H9 (cell line): ENCODE measurements at regions not wholly inside any gene's neighbourhood (a gene's known extent, or its start where the extent isn't known, plus 50 kb on each side); places are given as distances from the start of the nearest gene placed in this dataset.

Experiments
- DNase-seq: peaks from one replicate; pipeline ENCODE4 v3.0.0-alpha.2; 2017
- H2AFZ ChIP-seq: one replicate; pipeline ENCODE4 v1.6.1; 2013; ENCODE audit warnings: mild to moderate bottlenecking, low read length, control low read depth, moderate library complexity
- H2AK5ac ChIP-seq: 2 replicates; pipeline ENCODE4 v1.6.1; 2013; ENCODE audit warnings: low read length, control low read depth, mixed read lengths; ENCODE audit not compliant: insufficient read length
- H2BK120ac ChIP-seq: one replicate; pipeline ENCODE4 v1.6.1; 2013; ENCODE audit warnings: low read depth, mild to moderate bottlenecking, low read length, control low read depth, inconsistent platforms; ENCODE audit not compliant: poor library complexity, severe bottlenecking
- H2BK12ac ChIP-seq: 2 replicates; pipeline ENCODE4 v1.6.1; 2013; ENCODE audit warnings: low read length, control low read depth, mixed read lengths, low read depth; ENCODE audit not compliant: insufficient read length
- H2BK15ac ChIP-seq: 2 replicates; pipeline ENCODE4 v1.6.1; 2013; ENCODE audit warnings: low read depth, low read length, control low read depth
- H2BK20ac ChIP-seq: one replicate; pipeline ENCODE4 v1.6.1; 2013; ENCODE audit warnings: low read depth, mild to moderate bottlenecking, low read length, control low read depth, inconsistent platforms; ENCODE audit not compliant: poor library complexity, severe bottlenecking
- H2BK5ac ChIP-seq: 2 replicates; pipeline ENCODE4 v1.6.1; 2013; ENCODE audit warnings: low read length, control low read depth, mixed read lengths; ENCODE audit not compliant: insufficient read length
- H3K14ac ChIP-seq: 2 replicates; pipeline ENCODE4 v1.6.1; 2013; ENCODE audit warnings: low read length, control low read depth; ENCODE audit not compliant: insufficient read depth
- H3K18ac ChIP-seq: 2 replicates; pipeline ENCODE4 v1.6.1; 2013; ENCODE audit warnings: low read depth, mild to moderate bottlenecking, mixed read lengths, low read length, control low read depth; ENCODE audit not compliant: insufficient read length
- H3K23ac ChIP-seq: 2 replicates; pipeline ENCODE4 v1.6.1; 2013; ENCODE audit warnings: low read length, control low read depth, mixed read lengths, low read depth; ENCODE audit not compliant: insufficient read length
- H3K23me2 ChIP-seq: 2 replicates; pipeline ENCODE4 v1.6.1; 2013; ENCODE audit warnings: low read depth, mild to moderate bottlenecking, mixed read lengths, low read length, control low read depth; ENCODE audit not compliant: insufficient read length, poor library complexity, severe bottlenecking
- H3K27ac ChIP-seq: 2 replicates; pipeline ENCODE4 v1.5.1; 2013; ENCODE audit warnings: low read length, control low read depth, mixed read lengths, low read depth; ENCODE audit not compliant: insufficient read length
- H3K27me3 ChIP-seq: 2 replicates; pipeline ENCODE4 v1.6.1; 2013; ENCODE audit warnings: low read length, control low read depth, inconsistent platforms; ENCODE audit not compliant: insufficient read depth
- H3K4ac ChIP-seq: 2 replicates; pipeline ENCODE4 v1.6.1; 2013; ENCODE audit warnings: low read depth, mild to moderate bottlenecking, control low read depth, inconsistent platforms, low read length, moderate library complexity
- H3K4me1 ChIP-seq: 2 replicates; pipeline ENCODE4 v1.6.1; 2013; ENCODE audit warnings: low read length, control low read depth, inconsistent platforms; ENCODE audit not compliant: insufficient read depth
- H3K4me2 ChIP-seq: 2 replicates; pipeline ENCODE4 v1.6.1; 2013; ENCODE audit warnings: low read length, control low read depth, mixed read lengths; ENCODE audit not compliant: insufficient read length, insufficient read depth
- H3K56ac ChIP-seq: 2 replicates; pipeline ENCODE4 v1.6.1; 2013; ENCODE audit warnings: low read depth, mild to moderate bottlenecking, mixed read lengths, low read length, control low read depth; ENCODE audit not compliant: insufficient read length
- H3K79me1 ChIP-seq: 2 replicates; pipeline ENCODE4 v1.6.1; 2013; ENCODE audit warnings: low read depth, mild to moderate bottlenecking, moderate library complexity, low read length, control low read depth, inconsistent platforms; ENCODE audit not compliant: insufficient read depth, poor library complexity, severe bottlenecking
- H3K79me2 ChIP-seq: 2 replicates; pipeline ENCODE4 v1.6.1; 2013; ENCODE audit warnings: low read length, control low read depth, inconsistent platforms; ENCODE audit not compliant: insufficient read depth
- H3K9ac ChIP-seq: 2 replicates; pipeline ENCODE4 v1.6.1; 2013; ENCODE audit warnings: low read length, control low read depth, mixed read lengths; ENCODE audit not compliant: insufficient read length; ENCODE audit errors: extremely low read depth
- H3K9me3 ChIP-seq: one replicate; pipeline ENCODE4 v1.6.1; 2013; ENCODE audit warnings: low read depth, low read length, inconsistent platforms; ENCODE audit not compliant: control insufficient read depth
- H3T11ph ChIP-seq: one replicate; pipeline ENCODE4 v1.6.1; 2013; ENCODE audit warnings: mild to moderate bottlenecking, low read length, control low read depth, inconsistent platforms
- H4K20me1 ChIP-seq: one replicate; pipeline ENCODE4 v1.6.1; 2013; ENCODE audit not compliant: control insufficient read depth, insufficient read length, insufficient read depth
- H4K5ac ChIP-seq: 2 replicates; pipeline ENCODE4 v1.6.1; 2013; ENCODE audit warnings: low read depth, mild to moderate bottlenecking, mixed read lengths, low read length, control low read depth; ENCODE audit not compliant: insufficient read length
- H4K8ac ChIP-seq: replicated peaks from 2 replicates; pipeline ENCODE4 v1.6.1; 2013; ENCODE audit warnings: low read length, control low read depth, mixed read lengths, low read depth; ENCODE audit not compliant: insufficient read length
- H4K91ac ChIP-seq: 2 replicates; pipeline ENCODE4 v1.6.1; 2013; ENCODE audit warnings: low read depth, mild to moderate bottlenecking, moderate library complexity, mixed read lengths, low read length, control low read depth; ENCODE audit not compliant: insufficient read length
- H3K27ac Mint-ChIP-seq, 3 experiments: 2 replicates in 2 of 3; 3 replicates in 1 of 3; pipeline ENCODE4 v1.8.0; 2020 to 2021; ENCODE audit warnings: mixed read lengths in 3 of 3, mild to moderate bottlenecking in 1 of 3, moderate library complexity in 1 of 3
- H3K27me3 Mint-ChIP-seq: 2 replicates; pipeline ENCODE4 v1.8.0; 2021; ENCODE audit warnings: low read depth, mild to moderate bottlenecking, moderate library complexity, mixed read lengths
- H3K36me3 Mint-ChIP-seq, 3 experiments: 2 replicates in 2 of 3; 3 replicates in 1 of 3; pipeline ENCODE4 v1.8.0; 2020 to 2021; ENCODE audit warnings: low read depth in 3 of 3, mixed read lengths in 3 of 3; ENCODE audit not compliant: insufficient read depth in 1 of 3
- H3K4me1 Mint-ChIP-seq, 2 experiments: 2 replicates each; pipeline ENCODE4 v1.8.0; 2020; ENCODE audit warnings: mixed read lengths in 2 of 2
- H3K4me3 Mint-ChIP-seq, 2 experiments: 2 replicates in 1 of 2; 3 replicates in 1 of 2; pipeline ENCODE4 v1.8.0; 2020 to 2021; ENCODE audit warnings: mild to moderate bottlenecking in 2 of 2, mixed read lengths in 2 of 2, moderate library complexity in 1 of 2
- H3K9me3 Mint-ChIP-seq, 2 experiments: 2 replicates in 1 of 2; 3 replicates in 1 of 2; pipeline ENCODE4 v1.8.0; 2020; ENCODE audit warnings: mild to moderate bottlenecking in 2 of 2, mixed read lengths in 2 of 2, moderate library complexity in 1 of 2
- CTCF ChIP-seq: fragments of 200-600 bp; sonication (generic); conservative IDR thresholded peaks from 3 replicates; pipeline ENCODE4 v1.8.0; 2021; ENCODE audit warnings: antibody characterized with exemption, mild to moderate bottlenecking
- WGBS: extraction: QIAGEN DNeasy Blood & Tissue Kit; methylation state at CpG from one replicate; pipeline ENCODE4 v1.1.7; 2013; ENCODE audit warnings: missing lambda C conversion rate, low lambda C conversion rate, mixed read lengths; ENCODE audit not compliant: insufficient read length; ENCODE audit errors: extremely low coverage; 5-methylcytosine and 5-hydroxymethylcytosine counted together

- Histone ChIP-seq H2BK15ac (no peak overlapping the region), H3K9ac (no peak overlapping the region), H3T11ph (no peak overlapping the region), H3K18ac (no peak overlapping the region), H3K23ac (no peak overlapping the region), H3K4me2 (no peak overlapping the region), H3K27me3 (no peaks in the 10 kb centered on the region), H3K23me2 (no peaks in the 10 kb centered on the region), H3K79me1 (no peaks in the 10 kb centered on the region), H3K56ac (no peak overlapping the region), H3K9me3 (no peaks in the 10 kb centered on the region), H3K79me2 (no peaks in the 10 kb centered on the region), H2BK5ac (no peak overlapping the region), H3K14ac (no peak overlapping the region), H2AK5ac (no peak overlapping the region), H3K27ac (no peak overlapping the region), H3K4me1 (no peaks in the 10 kb centered on the region; the same call in 1 of the 2 replicates), H4K5ac (no peak overlapping the region), H4K91ac (no peak overlapping the region), H2BK120ac (no peak overlapping the region), H3K4ac (no peak overlapping the region), H2BK20ac (no peak overlapping the region), H2AFZ (no peak overlapping the region), H2BK12ac (no peak overlapping the region), H4K8ac (no peak overlapping the region), H4K20me1 (no peaks in the 10 kb centered on the region)
- peaks cover 0 to 2% of the 10 kb centered on the region in 2 experiments; a peak in 2 of 5 replicates for H3K9me3 Mint-ChIP-seq
- no peak for TF ChIP-seq CTCF
- no peak overlapping the region for H3K27ac Mint-ChIP-seq
- no peak for DNase-seq
- H3K27me3 Mint-ChIP-seq: no peaks in the 10 kb centered on the region
- no peak overlapping the region for H3K4me3 Mint-ChIP-seq
- peaks cover 4 to 16% of the 10 kb centered on the region in 2 experiments; a peak in 3 of 4 replicates for H3K4me1 Mint-ChIP-seq
- no CpG with 5 or more reads among the region's 1 CpG for WGBS
- no peaks in the 10 kb centered on the region for H3K36me3 Mint-ChIP-seq
Observed at GRCh38 chr2:83261591-83262136, 1197.4 kb downstream of the SUCLG1 start.
